ENCODE measurements at regions not wholly inside any gene's neighbourhood (a gene's known extent, or its start where the extent isn't known, plus 50 kb on each side); places are given as distances from the start of the nearest gene placed in this dataset.

GRCh38 chr1:83702356-83702755 lies 296.6 kb downstream of the TTLL7 start:
- Histone ChIP-seq H3K9ac (ENCODE audit: low read length in 2 of 2) (no peak overlapping the region), H3K27me3 (ENCODE audit: control insufficient read depth in 1 of 2, insufficient read depth in 2 of 2, low read length in 2 of 2) (no peaks in the 10 kb centered on the region), H3K4me3 (ENCODE audit: low read length in 2 of 2) (no peak overlapping the region), H3K36me3 (ENCODE audit: control insufficient read depth in 2 of 2, insufficient read depth in 2 of 2, low read length in 2 of 2) (no peaks in the 10 kb centered on the region), H3K9me3 (ENCODE audit: control insufficient read depth in 2 of 2, low read length in 2 of 2) (peaks cover 0 to 2% of the 10 kb centered on the region in 2 donors), H3K27ac (ENCODE audit: low read length) (no peak overlapping the region), H3K4me1 (ENCODE audit: control insufficient read depth, insufficient read depth, low read length) (no peaks in the 10 kb centered on the region)

GRCh38 chr1:83701355-83701754 lies 297.6 kb downstream of the TTLL7 start:
- Histone ChIP-seq H3K4me3 (ENCODE audit: low read length in 2 of 2) (no peak overlapping the region), H3K9ac (ENCODE audit: low read length in 2 of 2) (no peak overlapping the region), H3K27me3 (ENCODE audit: control insufficient read depth in 1 of 2, insufficient read depth in 2 of 2, low read length in 2 of 2) (no peaks in the 10 kb centered on the region), H3K27ac (ENCODE audit: low read length) (no peak overlapping the region), H3K9me3 (ENCODE audit: control insufficient read depth in 2 of 2, low read length in 2 of 2) (peaks cover 0 to 2% of the 10 kb centered on the region in 2 donors), H3K36me3 (ENCODE audit: control insufficient read depth in 2 of 2, insufficient read depth in 2 of 2, low read length in 2 of 2) (no peaks in the 10 kb centered on the region), H3K4me1 (ENCODE audit: control insufficient read depth, insufficient read depth, low read length) (no peaks in the 10 kb centered on the region)

- Histone ChIP-seq H3K9ac (ENCODE audit: low read length in 2 of 2) (no peak overlapping the region), H3K4me1 (ENCODE audit: control insufficient read depth, insufficient read depth, low read length) (no peaks in the 10 kb centered on the region), H3K4me3 (ENCODE audit: low read length in 2 of 2) (no peak overlapping the region), H3K9me3 (ENCODE audit: control insufficient read depth in 2 of 2, low read length in 2 of 2) (no peaks in the 10 kb centered on the region), H3K36me3 (ENCODE audit: control insufficient read depth in 2 of 2, insufficient read depth in 2 of 2, low read length in 2 of 2) (no peaks in the 10 kb centered on the region), H3K27ac (ENCODE audit: low read length) (no peak overlapping the region), H3K27me3 (ENCODE audit: control insufficient read depth in 1 of 2, insufficient read depth in 2 of 2, low read length in 2 of 2) (no peaks in the 10 kb centered on the region)
Measured at GRCh38 chr1:83698644-83699043, 300.3 kb downstream of the TTLL7 start.

DNA sequence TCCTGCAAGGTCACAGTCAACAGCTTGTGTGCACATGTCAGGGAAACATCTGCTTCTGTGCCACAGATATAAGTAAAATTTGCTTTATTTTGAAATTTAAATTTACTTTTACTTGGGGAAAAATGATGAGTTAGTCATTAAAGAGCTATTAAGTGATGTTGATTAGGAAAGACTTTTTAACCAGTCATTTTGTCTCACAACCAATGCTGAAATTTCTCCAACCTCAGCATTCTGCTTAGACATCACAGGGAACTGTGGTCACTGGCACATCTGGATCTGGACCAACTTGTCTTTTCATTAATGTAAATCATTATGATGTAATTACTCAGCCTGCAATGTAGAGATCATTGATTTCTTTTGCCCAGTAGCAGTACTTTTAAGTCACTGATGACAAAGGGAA lies 301.0 kb downstream of the TTLL7 start:
- Histone ChIP-seq H3K9me3 (ENCODE audit: control insufficient read depth in 2 of 2, low read length in 2 of 2) (no peaks in the 10 kb centered on the region), H3K4me1 (ENCODE audit: control insufficient read depth, insufficient read depth, low read length) (peaks cover 5% of the 10 kb centered on the region), H3K27me3 (ENCODE audit: control insufficient read depth in 1 of 2, insufficient read depth in 2 of 2, low read length in 2 of 2) (no peaks in the 10 kb centered on the region), H3K9ac (ENCODE audit: low read length in 2 of 2) (no peak overlapping the region), H3K4me3 (ENCODE audit: low read length in 2 of 2) (no peak overlapping the region), H3K27ac (ENCODE audit: low read length) (no peak overlapping the region), H3K36me3 (ENCODE audit: control insufficient read depth in 2 of 2, insufficient read depth in 2 of 2, low read length in 2 of 2) (no peaks in the 10 kb centered on the region)

- no peak overlapping the region for H3K9ac ChIP-seq (ENCODE audit: low read length in 2 of 2)
- no peak overlapping the region for H3K4me3 ChIP-seq (ENCODE audit: low read length in 2 of 2)
- peaks cover 5% of the 10 kb centered on the region for H3K4me1 ChIP-seq (ENCODE audit: control insufficient read depth, insufficient read depth, low read length)
- H3K36me3 ChIP-seq (ENCODE audit: control insufficient read depth in 2 of 2, insufficient read depth in 2 of 2, low read length in 2 of 2) = no peaks in the 10 kb centered on the region
- no peaks in the 10 kb centered on the region for H3K27me3 ChIP-seq (ENCODE audit: control insufficient read depth in 1 of 2, insufficient read depth in 2 of 2, low read length in 2 of 2)
- H3K27ac ChIP-seq (ENCODE audit: low read length) = no peak overlapping the region
- H3K9me3 ChIP-seq (ENCODE audit: control insufficient read depth in 2 of 2, low read length in 2 of 2) = no peaks in the 10 kb centered on the region
Measured at GRCh38 chr1:83697220-83697619, 301.7 kb downstream of the TTLL7 start.

DNA sequence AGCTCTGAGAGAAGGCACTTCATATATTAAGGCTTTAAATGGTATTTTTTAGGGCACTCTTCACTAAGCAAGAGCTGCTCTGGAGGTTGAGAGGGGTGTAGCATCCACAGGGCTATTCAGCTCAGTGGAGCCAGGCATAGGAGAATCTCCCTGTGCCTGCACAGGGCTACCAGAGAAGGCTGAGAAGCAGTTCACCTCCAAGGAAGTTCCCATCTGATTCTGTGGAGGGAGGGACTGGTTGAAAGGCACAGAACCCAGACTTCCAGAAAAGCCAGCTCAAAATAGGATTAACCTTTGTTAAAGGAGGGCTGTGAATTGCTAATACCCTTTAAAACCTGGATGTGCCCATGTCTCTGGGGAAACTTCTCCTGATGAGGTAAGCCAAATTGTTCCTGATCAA lies 304.5 kb downstream of the TTLL7 start:
- Histone ChIP-seq H3K9me3 (ENCODE audit: control insufficient read depth in 2 of 2, low read length in 2 of 2) (no peaks in the 10 kb centered on the region), H3K4me1 (ENCODE audit: control insufficient read depth, insufficient read depth, low read length) (peaks cover 5% of the 10 kb centered on the region), H3K36me3 (ENCODE audit: control insufficient read depth in 2 of 2, insufficient read depth in 2 of 2, low read length in 2 of 2) (no peaks in the 10 kb centered on the region), H3K9ac (ENCODE audit: low read length in 2 of 2) (no peak overlapping the region), H3K27ac (ENCODE audit: low read length) (no peak overlapping the region), H3K27me3 (ENCODE audit: control insufficient read depth in 1 of 2, insufficient read depth in 2 of 2, low read length in 2 of 2) (no peaks in the 10 kb centered on the region), H3K4me3 (ENCODE audit: low read length in 2 of 2) (no peak overlapping the region)

DNA sequence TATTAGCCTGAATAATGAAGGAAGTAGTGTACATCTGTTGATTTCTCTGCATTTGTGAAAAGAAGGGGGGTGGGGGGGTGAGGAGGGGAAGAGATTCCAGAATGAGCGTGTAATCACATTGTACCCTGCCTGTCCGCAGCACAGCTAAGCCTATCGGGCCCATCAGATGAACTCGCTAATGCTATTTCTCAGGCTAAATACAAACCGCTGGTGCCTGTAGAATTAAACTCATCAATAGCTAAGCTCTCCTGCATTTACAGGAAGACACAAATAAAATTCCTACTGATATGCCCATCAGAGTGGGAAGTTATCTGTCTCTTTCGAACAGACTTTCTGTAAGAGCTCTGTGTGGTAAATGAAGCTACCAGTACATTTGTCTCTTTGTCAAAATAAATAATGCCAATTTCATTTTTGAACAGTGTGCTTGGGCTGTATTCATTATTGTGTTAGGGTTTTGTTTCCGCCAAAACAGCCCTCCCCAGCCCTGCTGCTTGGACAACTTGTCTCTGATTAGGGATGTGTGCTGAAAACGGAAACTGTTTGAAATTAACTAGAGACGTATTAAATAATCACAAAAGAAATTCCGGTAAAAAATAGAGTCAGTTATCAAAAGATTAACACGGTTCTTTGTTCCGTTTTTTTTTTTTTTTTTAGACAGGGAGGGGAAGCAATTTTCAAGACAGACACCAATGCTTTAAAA lies 305.4 kb downstream of the TTLL7 start:
- Histone ChIP-seq H3K4me1 (ENCODE audit: control insufficient read depth, insufficient read depth, low read length) (peaks cover 5% of the 10 kb centered on the region), H3K36me3 (ENCODE audit: control insufficient read depth in 2 of 2, insufficient read depth in 2 of 2, low read length in 2 of 2) (no peaks in the 10 kb centered on the region), H3K9ac (ENCODE audit: low read length in 2 of 2) (no peak overlapping the region), H3K9me3 (ENCODE audit: control insufficient read depth in 2 of 2, low read length in 2 of 2) (no peaks in the 10 kb centered on the region), H3K27ac (ENCODE audit: low read length) (no peak overlapping the region), H3K27me3 (ENCODE audit: control insufficient read depth in 1 of 2, insufficient read depth in 2 of 2, low read length in 2 of 2) (no peaks in the 10 kb centered on the region), H3K4me3 (ENCODE audit: low read length in 2 of 2) (peak overlapping the region in 1 of 2 donors; percentile 60)

DNA sequence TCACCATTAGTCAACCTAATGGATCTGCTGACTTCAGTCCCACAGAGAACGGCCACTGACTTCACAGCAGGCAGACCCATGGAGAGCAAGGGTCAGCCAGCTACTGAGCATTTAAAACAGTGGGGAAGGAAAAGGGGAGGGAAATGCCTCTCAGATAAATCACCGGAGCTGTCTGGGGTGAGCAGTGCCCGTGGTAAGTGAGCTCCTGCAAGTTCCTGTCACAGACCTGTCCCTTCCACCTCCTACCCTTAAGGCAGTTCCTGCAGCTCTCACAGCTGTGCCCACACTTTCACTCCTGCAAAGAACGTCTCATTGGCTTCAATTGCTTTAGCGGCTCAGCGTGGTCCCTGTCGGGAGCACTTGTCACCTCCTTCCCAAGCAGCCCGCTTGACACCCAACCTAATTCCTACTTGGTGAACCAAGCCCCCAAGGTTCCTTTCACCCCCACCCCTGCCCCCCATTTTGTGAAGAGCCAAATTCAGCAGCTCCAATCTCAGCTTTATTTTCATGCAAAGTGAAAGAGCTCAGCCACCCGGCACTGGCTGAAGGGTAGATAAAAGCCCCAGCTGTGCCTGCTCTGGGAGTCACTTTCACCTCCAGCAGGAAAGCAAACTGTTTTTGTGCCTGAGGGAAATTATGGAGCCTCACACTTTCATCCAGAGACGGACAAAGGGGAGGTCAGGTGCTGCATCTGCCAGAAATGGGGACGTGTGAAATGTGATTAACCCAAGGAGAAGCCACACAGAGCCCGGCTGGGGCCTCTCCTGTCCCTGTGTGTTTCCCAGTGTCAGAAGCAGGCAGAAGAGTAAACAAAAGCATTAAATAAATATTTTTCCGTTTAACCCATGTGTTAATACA lies 306.2 kb downstream of the TTLL7 start:
- H3K9ac ChIP-seq (ENCODE audit: low read length in 2 of 2) = no peak overlapping the region

DNA sequence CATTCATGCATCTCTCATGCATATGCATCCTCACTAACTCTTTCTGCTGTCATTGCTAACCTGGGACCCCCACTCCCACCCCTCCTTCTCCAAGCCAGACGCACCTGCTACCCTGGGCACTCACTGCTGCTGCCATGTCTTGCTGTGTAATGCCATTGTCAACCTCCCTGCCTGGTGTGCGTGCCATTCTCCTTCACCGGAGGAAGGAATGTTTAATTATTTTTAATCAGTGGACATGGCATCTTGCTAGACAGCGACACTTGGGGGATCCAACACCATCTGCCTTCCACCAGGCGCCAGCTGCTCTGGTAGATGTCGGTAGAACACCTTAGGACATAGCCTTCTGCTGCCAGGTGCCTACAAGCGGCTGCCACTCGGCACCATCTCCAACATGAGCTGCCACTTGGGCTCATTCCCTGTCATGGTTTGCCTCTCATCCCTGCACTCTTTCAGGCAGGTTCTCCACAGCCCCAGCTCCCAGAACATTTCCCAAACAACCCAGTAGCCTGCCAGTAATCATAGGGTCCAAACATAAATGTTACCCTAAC lies 306.9 kb downstream of the TTLL7 start:
- no peaks in the 10 kb centered on the region for H3K9me3 ChIP-seq (ENCODE audit: control insufficient read depth in 2 of 2, low read length in 2 of 2)
- no peaks in the 10 kb centered on the region for H3K27me3 ChIP-seq (ENCODE audit: control insufficient read depth in 1 of 2, insufficient read depth in 2 of 2, low read length in 2 of 2)
- no peaks in the 10 kb centered on the region for H3K36me3 ChIP-seq (ENCODE audit: control insufficient read depth in 2 of 2, insufficient read depth in 2 of 2, low read length in 2 of 2)
- no peak overlapping the region for H3K27ac ChIP-seq (ENCODE audit: low read length)
- H3K4me1 ChIP-seq (ENCODE audit: control insufficient read depth, insufficient read depth, low read length) = peaks cover 5% of the 10 kb centered on the region
- no peak overlapping the region for H3K9ac ChIP-seq (ENCODE audit: low read length in 2 of 2)
- H3K4me3 ChIP-seq (ENCODE audit: low read length in 2 of 2) = no peak overlapping the region

More for the DNA sequence above, 306.2 kb downstream of the TTLL7 start:
- no peaks in the 10 kb centered on the region for H3K36me3 ChIP-seq (ENCODE audit: control insufficient read depth in 2 of 2, insufficient read depth in 2 of 2, low read length in 2 of 2)
- no peaks in the 10 kb centered on the region for H3K9me3 ChIP-seq (ENCODE audit: control insufficient read depth in 2 of 2, low read length in 2 of 2)
- no peak overlapping the region for H3K27ac ChIP-seq (ENCODE audit: low read length)
- H3K4me3 ChIP-seq (ENCODE audit: low read length in 2 of 2) = peak overlapping the region in 1 of 2 donors; percentile 60
- no peaks in the 10 kb centered on the region for H3K27me3 ChIP-seq (ENCODE audit: control insufficient read depth in 1 of 2, insufficient read depth in 2 of 2, low read length in 2 of 2)
- H3K4me1 ChIP-seq (ENCODE audit: control insufficient read depth, insufficient read depth, low read length) = peaks cover 5% of the 10 kb centered on the region

GRCh38 chr1:83689921-83690868 lies 308.7 kb downstream of the TTLL7 start:
- H3K4me1 ChIP-seq (ENCODE audit: control insufficient read depth, insufficient read depth, low read length) = peaks cover 5% of the 10 kb centered on the region
- no peak overlapping the region for H3K27ac ChIP-seq (ENCODE audit: low read length)
- no peaks in the 10 kb centered on the region for H3K36me3 ChIP-seq (ENCODE audit: control insufficient read depth in 2 of 2, insufficient read depth in 2 of 2, low read length in 2 of 2)
- no peaks in the 10 kb centered on the region for H3K9me3 ChIP-seq (ENCODE audit: control insufficient read depth in 2 of 2, low read length in 2 of 2)
- no peaks in the 10 kb centered on the region for H3K27me3 ChIP-seq (ENCODE audit: control insufficient read depth in 1 of 2, insufficient read depth in 2 of 2, low read length in 2 of 2)
- H3K4me3 ChIP-seq (ENCODE audit: low read length in 2 of 2) = no peak overlapping the region
- H3K9ac ChIP-seq (ENCODE audit: low read length in 2 of 2) = no peak overlapping the region

Data from stomach smooth muscle (tissue), 2 donors.